ENCODE measurements at regions not wholly inside any gene's neighbourhood (a gene's known extent, or its start where the extent isn't known, plus 50 kb on each side); places are given as distances from the start of the nearest gene placed in this dataset.

DNA sequence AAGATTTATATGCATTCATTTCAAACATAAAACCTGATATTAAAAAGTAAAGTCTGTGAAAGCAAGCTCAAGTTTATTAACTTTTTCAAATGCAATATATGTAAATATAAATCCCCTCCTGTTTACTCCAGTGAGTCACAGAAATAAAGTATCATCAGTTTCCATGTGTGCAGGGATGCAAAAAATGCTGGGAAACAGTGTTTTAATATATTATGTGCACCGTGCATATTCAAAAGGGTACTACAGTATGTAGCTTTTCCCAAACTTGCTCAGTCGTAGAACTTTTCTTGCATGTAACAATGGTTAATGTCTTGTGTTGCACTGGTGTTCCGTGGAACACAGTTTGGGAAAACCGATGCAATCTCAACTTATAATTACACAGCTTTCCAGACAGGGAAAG, 60.7 kb downstream of the CCDC185 start:
- ATAC-seq = no peak
- Histone ChIP-seq H3K9me2 (ENCODE audit: insufficient read depth) (no peaks in the 10 kb centered on the region), H3K4me3 (replicated peaks in 1 of 2; ENCODE audit: low read depth in 1 of 2, low read length in 2 of 2) (no peak overlapping the region), H3K27ac (ENCODE audit: low read depth, low read length) (no peak overlapping the region), H3K27me3 (ENCODE audit: insufficient read depth, low read length) (no peaks in the 10 kb centered on the region), H3K4me1 (ENCODE audit: control insufficient read depth in 1 of 2, insufficient read depth in 2 of 2, low read length in 2 of 2) (no peaks in the 10 kb centered on the region), H3K36me3 (ENCODE audit: control insufficient read depth in 1 of 2, insufficient read depth in 2 of 2, low read length in 2 of 2) (no peaks in the 10 kb centered on the region), H2AFZ (ENCODE audit: low read depth, low read length, poor library complexity, severe bottlenecking) (no peak overlapping the region), H4K20me1 (ENCODE audit: insufficient read depth) (no peaks in the 10 kb centered on the region), H3K9ac (ENCODE audit: low read length) (no peak overlapping the region), H3K79me2 (ENCODE audit: insufficient read depth, low read length) (no peaks in the 10 kb centered on the region), H3K9me3 (ENCODE audit: control insufficient read depth in 1 of 2, insufficient read depth in 1 of 2, low read depth in 1 of 2, low read length in 2 of 2) (no peaks in the 10 kb centered on the region), H3K4me2 (ENCODE audit: low read length) (no peak overlapping the region)
- CTCF ChIA-PET = no interaction called here
- intact Hi-C loops (cut with micrococcal nuclease) = no loop called here
- no peak for DNase-seq (ENCODE audit: low read depth, low spot score)
- no TSS peak for BruUV-seq (replicated peaks)
- POLR2A ChIA-PET = no interaction called here
- RAD21 ChIA-PET (ENCODE audit: low non-redundant PET in 1 of 2, low total read pairs in 2 of 2, uncharacterized antibody in 2 of 2, unreplicated experiment in 2 of 2) = no interaction called here
- TF ChIP-seq, protein P1, sequence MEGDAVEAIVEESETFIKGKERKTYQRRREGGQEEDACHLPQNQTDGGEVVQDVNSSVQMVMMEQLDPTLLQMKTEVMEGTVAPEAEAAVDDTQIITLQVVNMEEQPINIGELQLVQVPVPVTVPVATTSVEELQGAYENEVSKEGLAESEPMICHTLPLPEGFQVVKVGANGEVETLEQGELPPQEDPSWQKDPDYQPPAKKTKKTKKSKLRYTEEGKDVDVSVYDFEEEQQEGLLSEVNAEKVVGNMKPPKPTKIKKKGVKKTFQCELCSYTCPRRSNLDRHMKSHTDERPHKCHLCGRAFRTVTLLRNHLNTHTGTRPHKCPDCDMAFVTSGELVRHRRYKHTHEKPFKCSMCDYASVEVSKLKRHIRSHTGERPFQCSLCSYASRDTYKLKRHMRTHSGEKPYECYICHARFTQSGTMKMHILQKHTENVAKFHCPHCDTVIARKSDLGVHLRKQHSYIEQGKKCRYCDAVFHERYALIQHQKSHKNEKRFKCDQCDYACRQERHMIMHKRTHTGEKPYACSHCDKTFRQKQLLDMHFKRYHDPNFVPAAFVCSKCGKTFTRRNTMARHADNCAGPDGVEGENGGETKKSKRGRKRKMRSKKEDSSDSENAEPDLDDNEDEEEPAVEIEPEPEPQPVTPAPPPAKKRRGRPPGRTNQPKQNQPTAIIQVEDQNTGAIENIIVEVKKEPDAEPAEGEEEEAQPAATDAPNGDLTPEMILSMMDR (IDR thresholded peaks at IDR 0.05 in 2 of 3, conservative IDR thresholded peaks at IDR 0.05 in 1 of 3; ENCODE audit: borderline replicate concordance in 1 of 3, insufficient read depth in 1 of 3, low read depth in 2 of 3, low read length in 2 of 3) = no peak
- TF ChIP-seq ZFX (IDR thresholded peaks at IDR 0.05) (no peak), JUND (IDR thresholded peaks at IDR 0.05) (no peak), CBX3 (IDR thresholded peaks at IDR 0.05; ENCODE audit: low read depth) (no peak)

DNA sequence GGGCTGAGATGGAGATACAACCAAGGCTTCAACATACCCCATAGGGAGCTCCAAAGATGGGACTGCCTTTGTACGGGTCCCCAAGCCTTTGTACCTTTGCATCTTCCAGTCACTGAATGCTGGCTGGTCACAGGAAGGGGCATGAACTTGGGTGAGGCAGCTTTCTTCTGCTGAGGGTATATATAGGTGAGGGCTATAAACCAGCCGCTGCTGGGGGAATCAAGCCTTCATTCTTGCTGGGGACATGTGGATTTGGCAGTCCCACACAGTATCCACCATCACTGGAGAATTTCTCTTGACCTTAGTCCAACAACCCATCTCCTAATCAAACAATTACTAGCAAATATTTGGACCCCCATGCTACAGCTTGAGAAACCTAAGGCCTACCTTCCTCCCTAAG, 61.7 kb downstream of the CCDC185 start:
- intact Hi-C loops (cut with micrococcal nuclease) = no loop called here
- Histone ChIP-seq H4K20me1 (ENCODE audit: insufficient read depth) (no peaks in the 10 kb centered on the region), H3K9ac (ENCODE audit: low read length) (no peak overlapping the region), H3K36me3 (ENCODE audit: control insufficient read depth in 1 of 2, insufficient read depth in 2 of 2, low read length in 2 of 2) (no peaks in the 10 kb centered on the region), H3K4me1 (ENCODE audit: control insufficient read depth in 1 of 2, insufficient read depth in 2 of 2, low read length in 2 of 2) (no peaks in the 10 kb centered on the region), H2AFZ (ENCODE audit: low read depth, low read length, poor library complexity, severe bottlenecking) (no peak overlapping the region), H3K9me2 (ENCODE audit: insufficient read depth) (no peaks in the 10 kb centered on the region), H3K9me3 (ENCODE audit: control insufficient read depth in 1 of 2, insufficient read depth in 1 of 2, low read depth in 1 of 2, low read length in 2 of 2) (no peaks in the 10 kb centered on the region), H3K79me2 (ENCODE audit: insufficient read depth, low read length) (no peaks in the 10 kb centered on the region), H3K27ac (ENCODE audit: low read depth, low read length) (no peak overlapping the region), H3K27me3 (ENCODE audit: insufficient read depth, low read length) (no peaks in the 10 kb centered on the region), H3K4me2 (ENCODE audit: low read length) (no peak overlapping the region), H3K4me3 (replicated peaks in 1 of 2; ENCODE audit: low read depth in 1 of 2, low read length in 2 of 2) (no peak overlapping the region)
- ATAC-seq (no peak), DNase-seq (ENCODE audit: low read depth, low spot score) (no peak)
- ChIA-PET CTCF (no interaction called here), POLR2A (no interaction called here), RAD21 (ENCODE audit: low non-redundant PET in 1 of 2, low total read pairs in 2 of 2, uncharacterized antibody in 2 of 2, unreplicated experiment in 2 of 2) (no interaction called here)
- no TSS peak for BruUV-seq (replicated peaks)
- TF ChIP-seq JUND (IDR thresholded peaks at IDR 0.05) (no peak), ELF1 (IDR thresholded peaks at IDR 0.05; ENCODE audit: borderline replicate concordance, low read depth) (no peak), CEBPB (IDR thresholded peaks at IDR 0.05; ENCODE audit: low read depth) (no peak), POLR2AphosphoS5 (IDR thresholded peaks at IDR 0.05; ENCODE audit: low read depth, low read length) (no peak), SRF (IDR thresholded peaks at IDR 0.05; ENCODE audit: low read depth) (no peak), ZNF274 (IDR thresholded peaks at IDR 0.05; ENCODE audit: low read depth, low read length) (no peak), TCF7L2 (IDR thresholded peaks at IDR 0.05; ENCODE audit: borderline replicate concordance, extremely low read depth, insufficient read depth, insufficient read length) (no peak), YY1 (IDR thresholded peaks at IDR 0.05; ENCODE audit: extremely low read depth, insufficient replicate concordance, low read depth, low read length) (no peak), EGR1 (IDR thresholded peaks at IDR 0.05; ENCODE audit: low read depth) (no peak), RAD21 (IDR thresholded peaks at IDR 0.05; ENCODE audit: low read depth) (no peak), EZH2 (IDR thresholded peaks at IDR 0.05) (no peak), POLR2A (IDR thresholded peaks at IDR 0.05; ENCODE audit: borderline replicate concordance, extremely low read depth, insufficient read depth, insufficient read length) (no peak)
- TF ChIP-seq, protein P2, sequence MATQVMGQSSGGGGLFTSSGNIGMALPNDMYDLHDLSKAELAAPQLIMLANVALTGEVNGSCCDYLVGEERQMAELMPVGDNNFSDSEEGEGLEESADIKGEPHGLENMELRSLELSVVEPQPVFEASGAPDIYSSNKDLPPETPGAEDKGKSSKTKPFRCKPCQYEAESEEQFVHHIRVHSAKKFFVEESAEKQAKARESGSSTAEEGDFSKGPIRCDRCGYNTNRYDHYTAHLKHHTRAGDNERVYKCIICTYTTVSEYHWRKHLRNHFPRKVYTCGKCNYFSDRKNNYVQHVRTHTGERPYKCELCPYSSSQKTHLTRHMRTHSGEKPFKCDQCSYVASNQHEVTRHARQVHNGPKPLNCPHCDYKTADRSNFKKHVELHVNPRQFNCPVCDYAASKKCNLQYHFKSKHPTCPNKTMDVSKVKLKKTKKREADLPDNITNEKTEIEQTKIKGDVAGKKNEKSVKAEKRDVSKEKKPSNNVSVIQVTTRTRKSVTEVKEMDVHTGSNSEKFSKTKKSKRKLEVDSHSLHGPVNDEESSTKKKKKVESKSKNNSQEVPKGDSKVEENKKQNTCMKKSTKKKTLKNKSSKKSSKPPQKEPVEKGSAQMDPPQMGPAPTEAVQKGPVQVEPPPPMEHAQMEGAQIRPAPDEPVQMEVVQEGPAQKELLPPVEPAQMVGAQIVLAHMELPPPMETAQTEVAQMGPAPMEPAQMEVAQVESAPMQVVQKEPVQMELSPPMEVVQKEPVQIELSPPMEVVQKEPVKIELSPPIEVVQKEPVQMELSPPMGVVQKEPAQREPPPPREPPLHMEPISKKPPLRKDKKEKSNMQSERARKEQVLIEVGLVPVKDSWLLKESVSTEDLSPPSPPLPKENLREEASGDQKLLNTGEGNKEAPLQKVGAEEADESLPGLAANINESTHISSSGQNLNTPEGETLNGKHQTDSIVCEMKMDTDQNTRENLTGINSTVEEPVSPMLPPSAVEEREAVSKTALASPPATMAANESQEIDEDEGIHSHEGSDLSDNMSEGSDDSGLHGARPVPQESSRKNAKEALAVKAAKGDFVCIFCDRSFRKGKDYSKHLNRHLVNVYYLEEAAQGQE (IDR thresholded peaks at IDR 0.05; ENCODE audit: low read depth) = no peak
- TF ChIP-seq, protein P3, sequence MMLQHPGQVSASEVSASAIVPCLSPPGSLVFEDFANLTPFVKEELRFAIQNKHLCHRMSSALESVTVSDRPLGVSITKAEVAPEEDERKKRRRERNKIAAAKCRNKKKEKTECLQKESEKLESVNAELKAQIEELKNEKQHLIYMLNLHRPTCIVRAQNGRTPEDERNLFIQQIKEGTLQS (IDR thresholded peaks at IDR 0.05) = no peak
- TF ChIP-seq, protein P4, sequence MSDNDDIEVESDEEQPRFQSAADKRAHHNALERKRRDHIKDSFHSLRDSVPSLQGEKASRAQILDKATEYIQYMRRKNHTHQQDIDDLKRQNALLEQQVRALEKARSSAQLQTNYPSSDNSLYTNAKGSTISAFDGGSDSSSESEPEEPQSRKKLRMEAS (IDR thresholded peaks at IDR 0.05) = no peak
